ENCODE measurements at regions not wholly inside any gene's neighbourhood (a gene's known extent, or its start where the extent isn't known, plus 50 kb on each side); places are given as distances from the start of the nearest gene placed in this dataset.

DNA sequence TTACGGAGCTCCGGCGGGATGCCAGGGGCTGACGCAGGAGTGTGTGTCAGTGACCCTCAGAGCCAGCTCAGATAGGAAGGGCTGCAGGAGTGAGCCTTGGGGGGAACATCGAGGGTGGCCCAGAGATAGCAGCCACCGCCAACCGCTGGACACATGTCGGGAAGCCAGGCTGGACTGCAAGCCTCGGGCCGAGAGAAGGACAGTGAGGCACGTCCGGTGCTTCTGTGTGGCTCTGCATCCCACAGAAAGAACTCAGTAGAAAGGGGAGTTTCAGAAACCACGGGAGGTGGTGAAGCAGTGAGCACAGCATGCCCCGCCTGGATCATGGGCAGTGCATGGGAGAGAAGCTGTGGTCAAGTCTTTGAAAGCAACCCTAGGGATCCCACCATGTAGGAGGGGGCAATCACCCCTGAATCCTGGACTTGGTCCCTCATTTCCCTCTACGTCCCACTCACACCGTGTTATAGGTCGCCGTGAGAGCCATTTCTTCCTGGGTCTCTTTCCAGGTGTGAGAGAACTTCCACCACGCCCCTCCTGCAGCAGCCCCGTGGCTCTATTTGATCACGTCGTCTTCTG, 383.7 kb upstream of the CDH4 start:
- H3K9me3 Mint-ChIP-seq, result no peaks in the 10 kb centered on the region
- no peaks in the 10 kb centered on the region for H3K4me1 Mint-ChIP-seq
- no peak overlapping the region for H3K4me3 Mint-ChIP-seq
- no peak overlapping the region for H3K27ac Mint-ChIP-seq
- CTCF ChIA-PET, result no interaction called here
- H3K27me3 Mint-ChIP-seq, result no peaks in the 10 kb centered on the region
- H3K36me3 Mint-ChIP-seq, result no peaks in the 10 kb centered on the region
- no peak for DNase-seq

DNA sequence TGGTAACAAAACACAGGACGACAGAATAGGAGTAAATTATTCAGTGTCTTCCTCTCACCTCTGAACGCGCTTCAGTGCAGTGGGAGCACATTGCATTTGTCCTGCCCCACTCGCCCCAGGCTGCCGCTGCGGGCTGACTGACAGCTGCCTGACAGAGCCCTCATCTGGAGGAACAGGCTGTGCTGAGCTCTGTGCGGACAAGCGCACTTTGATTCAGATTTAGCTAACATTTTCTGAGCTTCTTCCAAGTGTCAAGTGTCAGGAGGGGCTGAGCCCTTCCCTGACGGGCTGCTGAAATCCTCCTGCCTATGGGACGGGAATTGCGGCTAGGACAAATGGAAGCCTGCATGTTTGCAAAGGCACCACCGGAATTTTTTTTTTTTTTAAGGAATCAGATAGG, 383.0 kb upstream of the CDH4 start:
- Mint-ChIP-seq H3K9me3 (no peaks in the 10 kb centered on the region), H3K4me3 (no peak overlapping the region), H3K27me3 (no peaks in the 10 kb centered on the region), H3K27ac (no peak overlapping the region), H3K36me3 (no peaks in the 10 kb centered on the region), H3K4me1 (no peaks in the 10 kb centered on the region)
- CTCF ChIA-PET, result no interaction called here
- no peak for DNase-seq

DNA sequence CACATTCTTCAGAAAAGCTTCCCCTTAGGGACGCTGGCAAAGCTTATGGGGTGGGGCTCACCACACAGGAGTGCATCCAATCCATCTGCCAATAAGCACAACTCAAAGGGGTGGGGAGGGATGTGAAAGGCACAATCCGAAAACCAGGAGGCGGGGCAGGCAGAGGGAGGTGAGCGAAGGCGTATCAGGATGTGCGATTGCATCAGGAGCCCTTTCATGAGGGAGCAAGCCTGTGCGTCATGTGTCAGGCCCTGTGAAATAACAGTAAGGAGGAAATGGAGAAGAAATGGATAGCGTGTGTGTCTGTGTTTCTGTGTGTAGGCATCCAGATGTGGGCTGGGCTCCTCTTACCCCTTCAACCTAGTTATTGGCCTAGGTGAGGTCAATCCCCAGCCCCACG, 382.4 kb upstream of the CDH4 start:
- Mint-ChIP-seq H3K27me3 (no peaks in the 10 kb centered on the region), H3K4me3 (no peak overlapping the region), H3K36me3 (no peaks in the 10 kb centered on the region), H3K27ac (no peak overlapping the region), H3K4me1 (no peaks in the 10 kb centered on the region), H3K9me3 (no peaks in the 10 kb centered on the region)
- no peak for DNase-seq
- CTCF ChIA-PET, result no interaction called here

DNA sequence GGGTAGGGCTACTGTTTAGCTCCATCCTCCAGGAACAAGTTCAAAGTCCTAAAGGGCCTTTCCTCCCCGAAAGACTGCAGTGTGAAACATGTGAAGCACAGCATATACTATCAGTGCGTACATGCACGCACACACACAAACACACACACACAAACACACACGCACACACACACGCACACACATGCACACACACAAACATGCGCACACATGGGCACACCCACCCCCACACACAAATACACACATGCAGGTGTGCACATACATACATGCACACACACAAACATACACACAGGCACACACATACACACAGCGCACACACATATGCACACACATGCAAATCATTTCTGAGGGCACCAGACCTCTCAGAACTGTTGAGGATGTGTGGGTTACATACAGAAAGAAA, 382.0 kb upstream of the CDH4 start:
- CTCF ChIA-PET, result no interaction called here

DNA sequence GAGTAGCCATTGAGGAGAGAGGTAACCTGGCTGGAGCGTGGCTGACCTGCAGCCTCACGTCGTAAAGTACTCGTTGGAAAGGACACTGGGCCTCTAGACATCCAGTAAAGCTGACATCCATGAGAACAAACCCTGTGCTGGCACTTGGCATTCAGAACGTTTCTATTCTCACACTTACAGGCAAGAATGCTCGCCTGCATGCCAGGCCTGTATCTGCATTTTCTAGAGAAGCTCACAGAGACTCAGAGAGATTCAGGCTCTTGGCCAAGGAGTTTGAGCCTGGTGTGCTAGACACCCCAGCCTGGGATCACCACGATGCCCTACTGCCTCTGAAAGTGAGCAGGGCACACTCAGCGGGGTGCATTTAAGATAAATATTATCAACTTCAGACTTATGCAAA, 379.8 kb upstream of the CDH4 start:
- Mint-ChIP-seq H3K9me3 (no peaks in the 10 kb centered on the region), H3K4me1 (no peaks in the 10 kb centered on the region), H3K27ac (no peak overlapping the region), H3K36me3 (no peaks in the 10 kb centered on the region), H3K27me3 (no peaks in the 10 kb centered on the region), H3K4me3 (no peak overlapping the region)
- DNase-seq, result no peak
- CTCF ChIA-PET, result no interaction called here

More for the DNA sequence above, 382.0 kb upstream of the CDH4 start:
- H3K4me1 Mint-ChIP-seq, result no peaks in the 10 kb centered on the region
- no peak overlapping the region for H3K4me3 Mint-ChIP-seq
- H3K27ac Mint-ChIP-seq, result no peak overlapping the region
- H3K27me3 Mint-ChIP-seq, result no peaks in the 10 kb centered on the region
- DNase-seq, result no peak
- H3K9me3 Mint-ChIP-seq, result no peaks in the 10 kb centered on the region
- no peaks in the 10 kb centered on the region for H3K36me3 Mint-ChIP-seq

DNA sequence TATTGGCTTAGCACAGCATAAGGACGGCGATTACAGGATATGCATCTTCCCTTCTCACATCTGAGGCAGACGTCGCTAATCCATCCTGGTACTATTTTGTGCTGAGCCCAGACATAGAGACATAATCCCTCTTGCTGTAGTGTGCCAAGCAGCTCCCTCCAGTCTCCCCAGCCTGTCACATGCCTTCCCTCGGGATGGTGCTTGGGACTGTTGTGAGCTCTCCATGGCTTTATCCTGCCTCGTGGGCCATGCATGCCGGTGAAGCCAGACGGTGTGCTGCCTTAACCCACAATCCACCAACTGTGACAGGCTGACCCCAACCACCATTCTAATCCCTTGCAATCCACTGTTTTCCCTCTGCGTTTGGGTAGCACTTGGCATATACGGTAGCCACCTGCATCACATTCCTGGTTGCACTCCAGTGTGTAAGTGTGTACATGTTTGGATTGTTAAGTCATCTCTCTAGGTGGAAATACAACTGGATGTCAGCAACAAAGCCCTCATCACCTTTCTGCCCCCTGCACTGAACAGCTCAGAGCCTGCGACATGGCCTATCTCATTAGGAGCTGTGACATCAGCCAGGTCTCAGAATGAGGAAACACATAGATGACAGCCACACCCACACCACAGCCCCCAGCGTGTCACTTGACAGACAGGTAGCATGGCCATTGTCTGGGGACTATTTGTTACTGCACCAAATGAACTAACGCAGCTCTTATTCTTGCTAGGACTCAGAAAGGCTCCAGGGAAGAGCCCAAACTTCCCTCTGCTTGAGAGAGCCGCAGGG, 374.8 kb upstream of the CDH4 start:
- Mint-ChIP-seq H3K36me3 (no peaks in the 10 kb centered on the region), H3K27ac (no peak overlapping the region), H3K27me3 (no peaks in the 10 kb centered on the region), H3K4me1 (no peaks in the 10 kb centered on the region), H3K9me3 (no peaks in the 10 kb centered on the region), H3K4me3 (no peak overlapping the region)
- DNase-seq, result no peak
- CTCF ChIA-PET, result no interaction called here

DNA sequence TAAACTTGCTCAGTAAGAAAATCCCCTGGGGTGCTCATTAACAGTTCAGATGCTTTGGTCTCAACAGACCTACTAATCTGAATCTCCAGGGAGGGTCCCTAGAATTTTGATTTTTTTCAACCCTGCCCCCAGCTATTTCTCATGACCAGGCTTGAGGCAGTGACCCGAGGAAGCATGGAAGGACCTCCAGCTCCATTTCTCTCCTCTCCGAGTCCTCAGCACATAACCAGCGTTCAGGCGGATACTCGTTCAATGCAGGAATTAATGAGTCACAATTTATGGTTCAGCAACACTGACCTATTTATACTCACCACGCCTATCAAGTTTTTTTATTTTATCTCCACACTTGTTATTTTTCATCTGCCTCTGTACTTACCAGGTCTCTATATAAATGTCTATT, 369.2 kb upstream of the CDH4 start:
- no peak for DNase-seq
- H3K9me3 Mint-ChIP-seq, result no peaks in the 10 kb centered on the region
- H3K36me3 Mint-ChIP-seq, result no peaks in the 10 kb centered on the region
- CTCF ChIA-PET, result no interaction called here
- H3K4me1 Mint-ChIP-seq, result no peaks in the 10 kb centered on the region
- H3K4me3 Mint-ChIP-seq, result no peak overlapping the region
- no peak overlapping the region for H3K27ac Mint-ChIP-seq
- no peaks in the 10 kb centered on the region for H3K27me3 Mint-ChIP-seq

DNA sequence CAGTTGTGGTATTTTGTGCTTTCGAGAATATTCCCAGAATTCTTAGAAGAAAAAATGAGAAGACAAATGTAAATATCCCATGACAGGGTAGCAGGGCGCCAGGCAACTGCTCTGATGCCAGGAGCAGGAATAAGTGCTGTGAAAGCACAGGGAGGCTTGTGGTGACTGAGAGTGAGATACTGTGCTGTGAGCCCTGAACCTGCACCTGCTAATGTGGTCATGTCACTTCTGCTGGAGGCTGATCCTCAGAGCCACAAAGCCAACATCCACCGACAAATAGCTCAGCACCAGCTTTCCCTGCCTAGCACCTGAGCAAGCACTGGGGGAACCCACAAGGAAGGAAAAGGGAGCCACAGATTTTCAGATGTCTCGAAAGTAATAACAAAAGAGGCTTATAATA, 368.6 kb upstream of the CDH4 start:
- no peak overlapping the region for H3K27ac Mint-ChIP-seq
- no peaks in the 10 kb centered on the region for H3K36me3 Mint-ChIP-seq
- CTCF ChIA-PET, result no interaction called here
- H3K27me3 Mint-ChIP-seq, result no peaks in the 10 kb centered on the region
- no peaks in the 10 kb centered on the region for H3K4me1 Mint-ChIP-seq
- no peak overlapping the region for H3K4me3 Mint-ChIP-seq
- no peaks in the 10 kb centered on the region for H3K9me3 Mint-ChIP-seq
- no peak for DNase-seq

DNA sequence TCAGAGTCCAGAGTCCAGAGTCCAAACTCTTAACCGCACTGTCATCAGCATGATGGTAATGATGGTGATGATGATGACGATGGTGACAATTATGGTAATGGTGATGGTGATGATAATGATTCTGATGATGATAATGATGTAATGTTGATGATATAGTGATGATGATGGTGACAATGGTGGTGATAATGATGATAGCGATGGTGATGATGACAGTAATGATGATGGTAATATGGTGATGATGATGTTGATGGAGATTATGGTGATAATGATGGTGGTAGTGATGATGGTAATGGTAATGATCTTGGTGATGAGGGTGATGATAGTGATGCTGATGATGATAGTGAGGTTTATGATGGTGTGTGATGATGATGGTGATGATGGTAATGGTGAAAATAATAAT, 367.8 kb upstream of the CDH4 start:
- CTCF ChIA-PET, result no interaction called here
- no peak overlapping the region for H3K27ac Mint-ChIP-seq
- H3K4me1 Mint-ChIP-seq, result no peaks in the 10 kb centered on the region
- no peaks in the 10 kb centered on the region for H3K36me3 Mint-ChIP-seq
- no peaks in the 10 kb centered on the region for H3K9me3 Mint-ChIP-seq
- no peak for DNase-seq
- H3K27me3 Mint-ChIP-seq, result no peaks in the 10 kb centered on the region
- H3K4me3 Mint-ChIP-seq, result no peak overlapping the region

DNA sequence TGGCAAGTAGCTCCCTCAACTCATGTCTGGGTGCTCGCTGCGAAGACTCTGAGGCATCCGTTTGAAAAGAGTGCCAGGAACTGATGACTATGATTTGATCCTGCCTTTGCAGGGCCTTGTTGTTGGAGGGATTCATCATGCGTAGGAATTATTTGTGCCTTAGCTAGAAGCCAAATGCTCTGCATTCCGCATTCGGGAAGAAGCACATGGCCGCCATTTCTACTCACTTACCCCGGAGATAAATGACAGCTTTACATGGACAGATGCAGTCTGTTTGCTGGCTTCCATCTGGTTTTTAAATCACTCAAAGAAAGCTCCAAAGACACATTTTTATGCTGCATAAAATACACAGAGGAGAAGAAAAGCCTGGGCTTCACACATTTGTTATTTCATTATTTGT, 363.3 kb upstream of the CDH4 start:
- no peak overlapping the region for H3K4me3 Mint-ChIP-seq

DNA sequence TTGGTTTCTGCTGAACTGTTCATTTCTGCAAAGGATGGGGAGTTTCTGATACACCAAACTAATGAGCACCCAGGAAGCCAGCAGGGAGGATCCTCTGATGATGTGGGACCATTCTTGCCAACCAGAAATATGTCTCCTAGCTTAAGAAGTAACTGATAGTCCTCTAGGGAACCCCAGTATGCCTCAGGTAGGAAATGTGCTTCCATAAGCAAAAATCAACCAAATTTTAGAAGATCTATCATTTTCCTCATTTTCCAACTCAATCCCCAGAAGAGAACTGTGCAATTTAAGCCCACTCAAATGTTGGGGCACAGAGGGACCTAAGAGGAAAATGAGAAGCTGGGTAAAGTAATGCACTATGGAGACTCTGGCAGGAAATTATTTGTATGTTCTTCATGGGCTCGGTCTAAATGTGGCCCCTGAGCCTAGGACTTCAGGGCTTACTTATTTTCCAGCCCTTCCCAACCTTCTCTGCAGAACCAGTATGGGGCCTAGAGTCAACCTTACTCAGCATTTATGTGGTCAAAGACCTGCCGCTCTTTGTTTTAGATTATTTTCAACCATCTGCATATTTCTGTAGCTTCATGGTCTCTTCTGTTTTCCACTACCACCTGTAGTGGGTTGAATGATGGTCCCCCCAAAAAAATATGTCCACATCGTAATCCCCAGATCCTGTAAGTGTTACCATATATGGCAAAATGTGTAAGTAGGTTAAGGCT, 359.8 kb upstream of the CDH4 start:
- no peak overlapping the region for H3K27ac Mint-ChIP-seq
- H3K36me3 Mint-ChIP-seq, result no peaks in the 10 kb centered on the region
- H3K27me3 Mint-ChIP-seq, result no peaks in the 10 kb centered on the region
- no peak for DNase-seq
- H3K9me3 Mint-ChIP-seq, result peaks cover 3% of the 10 kb centered on the region
- CTCF ChIA-PET, result no interaction called here
- H3K4me3 Mint-ChIP-seq, result no peak overlapping the region
- no peaks in the 10 kb centered on the region for H3K4me1 Mint-ChIP-seq

More for the DNA sequence above, 363.3 kb upstream of the CDH4 start:
- Mint-ChIP-seq H3K4me1 (no peaks in the 10 kb centered on the region), H3K9me3 (peaks cover 3% of the 10 kb centered on the region), H3K36me3 (no peaks in the 10 kb centered on the region), H3K27me3 (no peaks in the 10 kb centered on the region), H3K27ac (no peak overlapping the region)
- CTCF ChIA-PET, result no interaction called here
- DNase-seq, result no peak

DNA sequence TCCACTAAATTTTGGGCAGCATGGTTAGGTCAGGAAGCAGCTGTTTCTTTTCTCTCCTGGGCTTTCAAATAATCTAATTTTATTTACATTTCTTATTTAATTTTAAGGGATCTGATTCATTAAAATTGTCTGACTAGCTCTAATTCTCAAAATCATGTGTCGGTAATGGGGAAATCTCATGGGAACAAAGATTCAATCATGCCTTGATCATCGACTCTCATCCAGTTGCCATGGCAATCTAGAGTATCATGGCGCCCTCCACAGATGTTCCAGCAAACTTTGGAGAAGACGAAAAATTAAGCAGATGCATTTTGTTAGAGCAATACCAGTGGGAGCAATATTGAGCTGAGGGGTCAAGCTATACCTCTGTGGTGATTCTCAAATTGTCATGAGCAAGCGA, 358.0 kb upstream of the CDH4 start:
- Mint-ChIP-seq H3K36me3 (no peaks in the 10 kb centered on the region), H3K27me3 (no peaks in the 10 kb centered on the region), H3K4me1 (no peaks in the 10 kb centered on the region), H3K9me3 (peaks cover 3% of the 10 kb centered on the region), H3K27ac (no peak overlapping the region), H3K4me3 (no peak overlapping the region)
- DNase-seq, result no peak
- CTCF ChIA-PET, result no interaction called here

DNA sequence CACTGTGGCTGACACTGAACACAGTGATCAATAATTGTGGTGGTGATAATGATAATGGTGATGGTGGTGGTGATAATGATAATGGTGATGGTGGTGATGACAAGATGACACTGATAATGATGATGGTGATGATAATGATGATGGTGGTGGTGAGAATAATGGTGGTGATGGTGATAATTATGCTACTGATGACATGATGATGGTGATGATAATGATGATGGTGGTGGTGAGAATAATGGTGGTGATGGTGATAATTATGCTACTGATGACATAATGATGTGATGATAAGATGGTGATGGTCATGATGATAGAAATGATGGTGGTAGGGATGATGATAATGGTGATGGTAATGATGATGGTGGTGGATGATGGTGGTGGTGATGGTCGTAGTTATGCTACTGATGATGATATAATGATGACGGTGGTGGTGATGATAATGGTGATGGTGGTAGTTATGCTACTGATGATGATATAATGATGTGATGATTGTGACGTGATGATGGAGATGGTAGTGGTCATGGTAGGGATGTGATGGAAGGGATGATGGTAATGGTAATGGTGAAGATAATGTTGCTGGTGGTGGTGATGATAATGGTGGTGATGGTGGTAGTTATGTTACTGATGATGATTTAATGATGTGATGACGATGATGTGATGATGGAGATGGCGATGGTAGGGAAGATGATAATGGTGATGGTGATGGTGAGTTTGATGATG, 356.5 kb upstream of the CDH4 start:
- H3K4me1 Mint-ChIP-seq, result no peaks in the 10 kb centered on the region
- CTCF ChIA-PET, result no interaction called here
- no peaks in the 10 kb centered on the region for H3K36me3 Mint-ChIP-seq
- peaks cover 3% of the 10 kb centered on the region for H3K9me3 Mint-ChIP-seq
- H3K27ac Mint-ChIP-seq, result no peak overlapping the region
- H3K27me3 Mint-ChIP-seq, result no peaks in the 10 kb centered on the region
- H3K4me3 Mint-ChIP-seq, result no peak overlapping the region
- no peak for DNase-seq

DNA sequence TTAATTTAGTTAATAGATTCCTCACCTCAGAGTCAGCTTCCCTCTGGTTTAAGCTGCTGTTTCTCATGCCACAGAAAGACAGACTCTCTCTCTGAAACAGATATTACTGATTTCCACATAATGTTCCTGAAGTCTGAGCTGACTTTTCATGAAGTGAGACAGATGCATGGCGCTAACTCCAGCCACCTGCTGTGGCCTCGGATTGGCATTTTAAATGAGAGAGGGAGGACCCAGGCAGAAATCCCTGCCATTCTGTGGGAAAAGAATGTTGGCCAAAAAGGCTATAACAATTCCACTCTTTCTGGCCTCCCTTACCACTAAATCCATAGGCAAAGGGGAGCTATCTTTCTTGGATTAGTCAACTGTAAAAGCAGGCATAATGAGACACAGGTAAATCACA, 354.1 kb upstream of the CDH4 start:
- no peak overlapping the region for H3K27ac Mint-ChIP-seq
- no peak for DNase-seq
- CTCF ChIA-PET, result no interaction called here
- no peak overlapping the region for H3K4me3 Mint-ChIP-seq
- H3K4me1 Mint-ChIP-seq, result no peaks in the 10 kb centered on the region
- H3K36me3 Mint-ChIP-seq, result no peaks in the 10 kb centered on the region
- peaks cover 9% of the 10 kb centered on the region for H3K9me3 Mint-ChIP-seq
- H3K27me3 Mint-ChIP-seq, result no peaks in the 10 kb centered on the region

DNA sequence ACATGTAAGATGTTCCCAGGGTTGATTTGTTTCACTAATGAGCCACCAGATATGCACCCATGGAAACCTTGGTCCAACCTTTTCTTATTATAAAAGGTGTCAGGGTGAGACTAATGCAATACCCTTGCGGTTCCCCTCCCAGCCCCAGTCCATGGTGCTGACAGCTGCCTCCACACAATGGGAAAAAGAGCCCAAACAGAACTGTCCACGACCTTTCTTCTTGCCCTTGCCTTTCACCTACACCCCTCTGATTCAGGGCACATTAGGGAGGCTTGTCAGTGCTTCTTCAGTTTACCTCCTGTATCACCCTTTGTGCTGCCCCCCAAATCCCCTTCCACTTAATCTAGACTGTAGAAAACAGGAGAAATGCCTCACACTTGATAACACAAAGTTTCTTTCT, 352.7 kb upstream of the CDH4 start:
- DNase-seq, result no peak
- Mint-ChIP-seq H3K27ac (no peak overlapping the region), H3K4me3 (no peak overlapping the region), H3K4me1 (no peaks in the 10 kb centered on the region), H3K27me3 (no peaks in the 10 kb centered on the region), H3K9me3 (peaks cover 9% of the 10 kb centered on the region), H3K36me3 (no peaks in the 10 kb centered on the region)
- CTCF ChIA-PET, result no interaction called here

All from activated naive CD4-positive, alpha-beta T cell treated with anti-CD3 and anti-CD28 coated beads, Interleukin-2, amount 10 ng/mL, durations not matched to agents 7 days and 5 days (primary cell).